Activated CD8-positive, alpha-beta memory T cell treated with anti-CD3 and anti-CD28 coated beads for 36 hours (primary cell): ENCODE measurements at regions not wholly inside any gene's neighbourhood (a gene's known extent, or its start where the extent isn't known, plus 50 kb on each side); places are given as distances from the start of the nearest gene placed in this dataset.
"Not testable (repeated sequence)": the region's sequence is repeated elsewhere in the genome, so short reads cannot be mapped to it uniquely, and the experiment has no call there.

ENCODE experiments used
- CTCF ChIA-PET: fragments of 350-600 bp; sonication (Branson Sonifier 250); formaldehyde crosslinking; loops from one replicate; lab custom pipeline; 2021; ENCODE audit warnings: antibody characterized with exemption; lab: Charles Lee
- POLR2A ChIA-PET: fragments of 350-600 bp; sonication (Branson Sonifier 250); formaldehyde crosslinking; loops from one replicate; lab custom pipeline; 2021; ENCODE audit warnings: antibody characterized with exemption; lab: Charles Lee

DNA sequence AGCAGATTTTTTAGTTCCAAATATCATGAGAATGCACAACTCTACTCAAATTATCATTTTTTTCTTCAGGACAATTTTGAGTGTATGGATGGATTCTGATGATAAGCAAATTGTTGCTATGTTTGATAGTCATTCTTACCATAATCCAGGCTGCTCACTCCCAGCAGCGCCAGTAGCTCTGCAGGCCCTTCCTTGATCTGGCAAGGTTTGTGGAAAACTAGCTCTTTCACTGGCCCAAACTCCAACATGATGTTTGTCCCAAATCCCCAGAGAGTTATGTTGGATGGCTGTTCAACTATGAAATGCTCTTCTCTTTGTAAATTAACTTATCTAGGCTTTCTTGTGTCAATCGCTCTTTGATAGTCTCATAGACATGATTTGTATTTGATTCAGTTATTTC is 933.7 kb downstream of the DNAJB9 start:
- ChIA-PET CTCF (no interaction called here), POLR2A (no interaction called here)

DNA sequence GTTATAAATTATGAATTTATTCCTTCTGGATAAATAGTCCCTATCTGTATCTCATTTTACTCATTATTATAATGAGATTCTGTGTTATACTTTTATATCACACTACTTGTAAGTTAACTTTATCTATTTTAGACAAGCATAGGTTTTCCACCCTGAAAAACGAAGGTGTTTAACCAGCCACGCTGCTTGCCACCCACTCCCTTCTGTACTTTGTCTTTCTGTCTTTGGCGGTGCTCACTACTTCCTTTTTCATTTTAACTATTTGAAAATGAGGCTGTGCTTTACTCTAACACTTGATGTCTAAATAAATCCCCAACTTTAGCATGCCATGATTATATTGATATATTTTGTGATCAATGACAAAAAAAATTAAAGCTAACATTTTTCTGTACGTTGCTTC is 952.9 kb downstream of the DNAJB9 start:
- ChIA-PET POLR2A (no interaction called here), CTCF (no interaction called here)

DNA sequence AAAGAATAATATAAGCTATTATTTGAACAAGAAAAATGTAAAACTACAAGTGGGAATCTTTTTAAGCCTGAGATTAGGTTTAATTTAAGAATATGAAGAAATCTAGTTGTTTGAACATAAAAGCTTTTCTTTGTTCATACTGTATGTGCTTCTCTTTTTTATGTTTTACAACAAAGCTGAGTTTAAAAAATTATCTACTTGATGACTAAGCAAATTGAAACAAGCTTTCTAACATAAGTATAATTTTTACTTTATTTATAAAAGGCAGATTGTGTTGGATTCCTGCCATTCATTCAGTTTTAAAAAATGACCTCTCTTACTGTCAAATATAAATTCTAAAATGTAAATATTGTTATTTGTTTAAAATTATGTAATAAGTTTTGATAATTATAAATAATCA is 958.2 kb downstream of the DNAJB9 start:
- ChIA-PET CTCF (no interaction called here), POLR2A (no interaction called here)

DNA sequence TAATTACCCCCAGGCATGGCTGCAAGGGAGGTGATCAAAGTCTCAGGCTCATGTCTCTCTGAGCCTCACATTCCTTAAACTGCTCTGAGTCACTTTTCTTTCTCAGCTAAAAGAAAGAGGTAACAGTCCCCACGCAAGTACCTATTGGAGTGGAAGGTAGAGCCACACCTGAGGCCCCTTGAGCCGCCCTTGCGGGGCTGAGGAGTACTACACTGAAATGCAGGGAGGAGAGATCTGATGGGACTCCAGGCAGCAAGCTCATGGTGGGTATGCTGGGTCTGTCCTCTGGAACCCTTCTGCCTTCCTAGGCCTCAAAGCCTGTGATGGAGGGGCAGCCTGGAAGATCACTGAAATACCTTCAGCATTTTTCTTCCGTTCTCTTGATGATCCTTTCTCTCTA is 960.0 kb downstream of the DNAJB9 start:
- ChIA-PET CTCF (no interaction called here), POLR2A (no interaction called here)

DNA sequence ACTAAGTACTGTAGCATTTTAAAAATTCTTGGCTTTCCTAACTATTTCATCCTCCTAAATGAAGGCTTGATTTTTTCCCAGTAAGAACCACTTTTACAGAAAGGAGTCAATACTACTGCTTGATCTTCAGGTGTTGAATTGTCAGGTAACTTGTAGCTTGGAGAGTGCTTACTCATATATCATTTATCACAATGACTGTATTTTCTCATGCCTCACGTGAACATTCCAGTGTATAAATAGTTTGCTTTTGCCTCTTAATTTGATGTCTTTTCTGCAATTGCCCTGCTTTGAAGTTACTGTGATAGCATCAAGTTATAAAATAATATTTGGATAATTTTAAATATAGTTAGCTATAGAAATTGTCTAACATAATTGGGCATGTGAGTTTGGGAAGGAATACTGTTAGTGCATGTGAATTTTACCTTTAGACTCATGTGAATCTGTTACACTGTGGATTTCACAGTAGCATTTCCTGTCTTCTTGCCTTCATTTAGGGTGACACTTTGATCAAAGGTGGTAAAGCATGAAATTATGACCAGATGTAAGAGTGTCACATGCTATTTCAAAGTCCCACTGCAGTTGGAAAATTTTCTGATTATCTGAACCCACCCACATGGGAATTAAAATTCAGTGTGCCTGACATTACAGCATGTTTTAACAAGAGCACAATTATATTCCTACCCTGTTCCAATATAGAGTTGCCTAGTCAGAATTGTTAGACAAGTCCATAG is 962.8 kb downstream of the DNAJB9 start:
- POLR2A ChIA-PET: no interaction called here
- CTCF ChIA-PET: no interaction called here

DNA sequence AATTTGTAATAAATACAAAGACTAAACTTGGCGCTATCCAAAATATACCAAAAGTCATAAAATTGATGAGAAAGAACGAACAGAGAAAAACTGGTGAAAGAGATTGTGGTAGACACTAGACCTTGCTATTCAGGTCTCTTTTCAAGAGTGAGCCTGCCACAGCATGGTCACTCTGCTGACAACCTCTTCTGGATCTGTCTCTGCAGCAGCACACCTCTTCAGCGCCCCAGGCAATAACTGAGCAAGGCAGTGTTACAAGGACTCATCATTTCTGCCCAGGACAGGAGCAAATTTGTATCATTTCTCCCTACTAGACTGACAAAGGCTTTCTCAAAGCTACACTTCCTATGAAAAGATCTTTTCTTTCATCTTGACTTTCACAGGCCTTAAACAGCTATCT is 976.0 kb downstream of the DNAJB9 start:
- CTCF ChIA-PET: no interaction called here
- POLR2A ChIA-PET: no interaction called here

DNA sequence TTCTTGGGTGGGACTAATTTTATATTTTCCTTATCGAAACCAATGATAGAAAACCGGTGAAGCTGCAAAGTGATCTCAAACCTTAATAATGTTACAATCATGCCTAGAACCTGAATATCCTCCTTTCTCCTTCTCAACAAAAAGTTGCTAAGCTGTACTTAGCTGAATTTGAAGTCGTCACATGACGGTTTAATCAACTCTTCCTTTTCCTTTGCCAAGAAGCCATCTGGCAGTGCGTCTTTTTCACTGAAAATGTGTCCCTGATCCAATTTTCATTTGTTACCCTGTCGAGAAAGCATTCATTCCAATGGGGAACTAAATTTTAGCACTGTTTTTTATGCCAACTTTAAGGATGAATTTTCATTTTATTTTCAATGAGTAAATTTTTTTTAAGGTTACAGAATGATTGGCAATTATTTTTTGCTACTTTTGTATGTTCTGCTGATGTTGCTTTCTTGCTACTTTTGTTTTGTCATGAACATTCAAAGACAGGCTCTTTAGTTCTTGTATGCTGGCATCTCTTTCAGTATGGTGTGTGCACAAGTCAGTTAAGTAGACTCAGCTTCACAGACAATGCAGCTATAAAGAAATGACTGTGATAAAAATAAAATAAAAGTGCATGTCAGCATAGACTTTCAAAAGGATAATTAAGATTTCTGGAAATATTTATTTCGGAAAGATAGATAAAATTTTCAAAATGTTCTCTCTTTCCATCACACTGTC is 980.0 kb downstream of the DNAJB9 start:
- POLR2A ChIA-PET: no interaction called here

DNA sequence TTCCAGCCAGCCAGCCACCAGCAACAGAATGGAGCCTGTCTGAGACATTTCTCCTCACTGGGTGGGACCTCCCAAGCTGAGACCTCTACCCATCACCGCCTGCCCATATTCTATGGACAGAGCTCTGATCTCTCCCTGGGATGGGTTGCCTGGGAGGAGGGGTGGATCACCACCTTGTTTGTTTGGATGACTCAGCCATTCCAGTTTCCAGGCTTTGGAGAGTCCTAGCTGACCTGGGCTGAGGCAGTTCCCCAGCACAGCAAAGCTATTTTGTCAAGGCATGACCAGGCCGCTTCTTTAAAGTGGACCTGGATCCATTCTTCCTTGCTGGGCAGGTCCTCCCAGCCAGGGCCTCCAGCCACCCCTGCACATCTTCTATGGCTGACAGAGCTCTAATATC is 982.3 kb downstream of the DNAJB9 start:
- ChIA-PET CTCF (no interaction called here), POLR2A (no interaction called here)

More for the DNA sequence above, 980.0 kb downstream of the DNAJB9 start:
- CTCF ChIA-PET: no interaction called here

DNA sequence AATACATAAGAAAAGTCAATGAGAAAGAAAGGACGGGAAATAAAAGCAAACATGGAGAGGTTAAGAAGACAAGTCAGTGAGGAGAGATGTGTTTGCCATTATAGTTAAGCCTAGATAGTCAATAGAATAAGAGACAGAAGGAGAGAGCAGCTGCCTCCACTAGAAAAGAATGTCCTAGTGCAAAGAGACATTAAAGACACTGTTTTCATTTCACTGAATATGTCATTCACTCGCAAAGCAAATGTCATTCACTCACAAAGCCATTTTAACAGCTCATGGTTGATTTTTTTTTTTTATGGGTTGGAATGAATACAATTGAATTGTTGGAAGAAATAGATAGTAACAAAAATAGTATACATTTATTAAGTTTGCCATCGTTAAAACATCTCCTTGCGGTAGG is 1007.6 kb downstream of the DNAJB9 start:
- ChIA-PET CTCF (no interaction called here), POLR2A (no interaction called here)

DNA sequence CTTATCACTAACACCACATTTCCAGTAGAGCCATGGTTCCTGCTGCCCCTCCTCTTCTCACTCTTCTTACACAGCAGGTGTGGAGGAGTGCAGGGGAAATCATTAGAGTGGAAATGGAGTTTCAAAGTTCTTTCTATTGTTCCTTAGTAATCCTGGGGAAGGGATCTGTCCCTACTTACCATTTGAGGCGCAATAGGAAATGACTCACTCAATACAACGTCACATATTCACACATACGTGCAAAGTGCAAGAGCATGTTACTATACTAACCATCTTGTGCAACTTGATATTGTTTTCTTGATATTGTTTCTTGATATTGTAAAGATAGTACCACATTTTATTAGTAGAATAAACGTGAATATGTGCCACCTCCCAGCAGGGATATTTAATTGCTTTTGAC is 1010.2 kb downstream of the DNAJB9 start:
- ChIA-PET CTCF (no interaction called here), POLR2A (no interaction called here)

DNA sequence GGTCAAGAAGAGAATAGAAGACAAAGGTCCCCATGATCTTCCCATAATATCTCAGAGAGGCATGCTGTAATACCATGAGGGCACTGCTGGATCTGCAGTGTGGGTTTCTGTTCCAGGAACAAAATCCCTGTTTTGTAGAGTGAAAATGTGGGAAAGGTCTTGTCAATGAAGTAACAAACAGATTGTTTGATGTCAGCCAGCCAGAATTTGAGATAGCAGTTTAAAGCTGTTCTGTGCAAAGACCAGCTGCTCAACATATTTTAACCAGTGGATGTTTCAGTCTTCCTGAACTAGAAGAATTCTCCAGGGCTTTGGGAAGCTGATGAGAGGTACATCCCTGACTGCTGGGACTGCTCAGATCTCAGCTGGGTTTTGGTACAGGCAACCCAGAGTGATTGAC is 1012.5 kb downstream of the DNAJB9 start:
- CTCF ChIA-PET: no interaction called here

DNA sequence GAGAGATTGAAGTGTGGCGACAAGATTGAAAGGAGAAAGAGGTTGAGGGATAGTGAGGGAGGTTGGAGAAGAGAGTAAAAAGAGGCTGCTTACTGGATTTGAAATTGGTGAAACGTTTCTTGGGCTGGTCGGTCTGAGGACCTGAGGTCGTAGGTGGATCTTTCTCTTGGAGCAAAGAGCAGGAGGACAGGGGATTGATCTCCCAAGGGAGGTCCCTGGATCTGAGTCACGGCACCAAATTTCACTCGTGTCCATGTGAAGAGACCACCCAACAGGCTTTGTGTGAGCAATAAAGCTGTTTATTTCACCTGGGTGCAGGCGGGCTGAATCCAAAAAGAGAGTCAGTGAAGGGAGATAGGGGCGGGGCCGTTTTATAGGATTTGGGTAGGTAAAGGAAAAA is 1027.3 kb downstream of the DNAJB9 start:
- POLR2A ChIA-PET, CTCF ChIA-PET: not testable (repeated sequence)

More for the DNA sequence above, 1012.5 kb downstream of the DNAJB9 start:
- POLR2A ChIA-PET: no interaction called here

DNA sequence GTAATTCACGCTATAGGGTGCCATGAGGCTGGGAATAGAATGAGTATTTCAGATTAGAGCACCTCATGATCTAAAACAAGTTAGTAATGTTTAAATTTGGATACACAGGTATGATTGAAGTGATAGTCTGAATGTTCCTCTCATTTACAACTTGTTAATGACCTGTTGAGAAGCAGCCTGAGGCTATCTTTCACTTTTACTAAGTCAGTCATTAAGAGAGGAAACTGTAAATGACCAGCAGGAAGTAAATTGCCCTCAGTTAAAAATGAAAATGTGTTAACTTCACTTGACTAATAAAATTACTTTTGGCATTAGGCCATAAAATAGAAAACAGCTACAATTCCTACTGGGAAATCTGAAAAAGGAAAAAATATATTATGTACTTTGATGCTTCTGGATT is 1042.0 kb downstream of the DNAJB9 start:
- POLR2A ChIA-PET: no interaction called here

DNA sequence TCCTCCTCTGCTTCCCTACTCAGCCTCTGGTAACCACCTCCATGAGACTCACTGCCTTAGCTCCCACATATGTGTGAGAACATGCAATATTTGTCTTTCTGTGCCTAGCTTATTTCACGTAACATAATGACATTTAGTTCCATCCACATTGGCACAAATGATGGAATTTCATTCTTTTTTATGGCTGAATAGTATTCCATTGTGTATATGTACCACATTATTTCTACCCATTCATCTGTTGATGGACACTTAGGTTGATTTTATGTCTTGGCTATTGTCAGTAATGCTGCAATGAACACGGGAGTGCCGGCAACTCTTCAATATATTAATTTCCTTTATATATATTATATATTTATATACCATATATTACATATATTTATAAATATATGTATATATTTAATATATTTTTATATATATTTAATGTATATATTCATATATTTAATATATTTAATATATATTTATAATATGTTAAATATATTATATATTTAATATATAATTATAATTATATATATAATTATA is 1046.9 kb downstream of the DNAJB9 start:
- CTCF ChIA-PET: no interaction called here

More for the DNA sequence above, 1042.0 kb downstream of the DNAJB9 start:
- CTCF ChIA-PET: no interaction called here

DNA sequence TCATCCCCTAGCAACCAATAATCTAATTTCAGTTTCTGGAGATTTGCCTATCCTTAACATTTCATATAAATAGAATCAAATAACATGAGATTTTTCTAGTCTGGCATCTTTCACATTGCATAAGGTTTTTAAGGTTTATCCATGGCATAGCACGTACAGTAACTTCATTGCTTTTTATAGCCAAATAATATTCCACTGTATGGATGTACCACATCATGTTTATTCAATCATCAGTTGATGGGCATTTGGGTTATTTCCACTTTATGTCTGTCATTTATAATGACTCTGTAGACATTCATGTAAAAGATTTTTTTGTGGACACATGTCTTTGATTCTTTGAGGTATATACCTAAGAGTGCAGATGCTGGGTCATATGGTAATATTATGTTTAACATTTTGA is 1052.6 kb downstream of the DNAJB9 start:
- ChIA-PET CTCF (no interaction called here), POLR2A (no interaction called here)

More for the DNA sequence above, 1046.9 kb downstream of the DNAJB9 start:
- POLR2A ChIA-PET: no interaction called here

DNA sequence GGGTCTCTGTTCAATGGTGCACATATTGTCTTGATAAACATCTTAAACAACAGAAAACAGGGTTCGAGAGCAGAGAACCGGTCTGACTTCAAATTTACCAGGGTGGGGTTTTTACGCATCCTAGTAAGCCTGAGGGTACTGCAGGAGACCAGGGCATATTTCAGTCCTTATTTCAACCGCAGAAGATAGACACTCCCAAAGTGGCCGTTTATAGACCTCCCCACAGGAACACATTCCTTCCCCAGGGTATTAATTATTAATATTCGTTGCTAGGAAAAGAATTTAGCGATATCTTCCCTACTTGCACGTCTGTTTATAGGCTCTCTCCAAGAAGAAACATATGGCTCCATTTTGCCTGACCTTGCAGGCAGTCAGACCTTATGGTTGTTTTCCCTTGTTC is 1063.2 kb downstream of the DNAJB9 start:
- CTCF ChIA-PET, POLR2A ChIA-PET: not testable (repeated sequence)

DNA sequence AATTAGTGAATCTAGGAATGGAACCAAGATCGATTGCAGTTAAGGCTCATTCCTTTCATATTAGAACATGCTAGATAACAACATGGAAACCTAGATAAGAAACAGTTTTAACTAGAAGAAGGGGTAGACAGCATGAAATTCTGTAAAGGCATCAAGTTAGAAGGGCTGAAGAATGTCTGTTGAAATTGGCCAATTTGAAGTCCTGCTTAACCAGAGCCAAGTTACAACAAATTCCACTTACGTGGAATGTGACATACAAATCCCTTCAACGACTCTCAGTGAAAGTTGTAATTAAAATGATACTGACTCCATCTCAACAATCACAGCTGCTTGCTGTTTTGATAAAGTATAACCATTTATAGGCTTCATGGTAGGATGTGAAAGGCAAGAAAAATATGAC is 1065.7 kb downstream of the DNAJB9 start:
- ChIA-PET CTCF (no interaction called here), POLR2A (no interaction called here)

DNA sequence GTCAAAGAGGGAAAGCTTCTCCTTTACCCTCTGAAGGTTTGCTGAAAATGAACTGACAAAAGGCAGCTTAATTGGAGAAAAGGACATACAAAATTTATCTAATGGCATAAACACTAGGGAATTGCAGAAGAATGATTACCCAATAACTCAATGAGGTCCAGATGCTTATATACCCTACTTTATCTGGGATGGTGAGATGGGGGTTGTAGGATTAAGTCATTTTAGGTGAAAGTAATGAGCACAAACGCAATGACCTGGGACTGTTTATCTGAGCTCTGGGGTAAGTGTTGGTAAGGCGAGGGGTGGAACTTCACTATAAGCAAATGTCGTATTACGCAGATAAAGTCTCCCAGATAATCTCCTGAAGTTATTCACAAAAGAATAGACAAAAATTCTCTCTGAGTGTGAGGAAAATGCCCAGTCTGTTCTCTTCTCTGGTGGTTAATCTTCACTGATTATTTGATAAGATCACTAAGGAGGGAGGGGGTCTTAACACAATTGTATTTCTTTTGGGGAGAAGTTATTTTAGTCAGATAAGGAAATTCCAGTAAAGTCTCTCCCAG is 1067.8 kb downstream of the DNAJB9 start:
- POLR2A ChIA-PET: no interaction called here

DNA sequence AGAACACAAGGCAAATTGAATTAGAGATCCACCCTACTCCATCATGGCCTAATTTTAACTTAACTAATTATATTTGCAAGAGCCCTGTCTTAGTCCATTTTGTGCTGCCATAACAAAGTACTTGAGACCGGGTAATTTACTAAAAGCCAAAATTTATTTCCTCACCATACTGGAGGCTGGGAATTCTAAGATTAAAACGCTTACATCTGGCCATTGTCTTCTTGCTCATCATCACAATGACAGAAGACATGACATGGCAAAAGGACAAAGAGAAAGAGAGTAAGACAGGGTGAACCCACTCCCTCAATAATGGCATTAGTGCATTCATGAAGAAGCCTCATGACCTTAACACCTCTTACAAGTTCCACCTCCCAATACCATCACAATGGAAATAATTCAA is 1068.6 kb downstream of the DNAJB9 start:
- ChIA-PET POLR2A (no interaction called here), CTCF (no interaction called here)

More for the DNA sequence above, 1067.8 kb downstream of the DNAJB9 start:
- CTCF ChIA-PET: no interaction called here

DNA sequence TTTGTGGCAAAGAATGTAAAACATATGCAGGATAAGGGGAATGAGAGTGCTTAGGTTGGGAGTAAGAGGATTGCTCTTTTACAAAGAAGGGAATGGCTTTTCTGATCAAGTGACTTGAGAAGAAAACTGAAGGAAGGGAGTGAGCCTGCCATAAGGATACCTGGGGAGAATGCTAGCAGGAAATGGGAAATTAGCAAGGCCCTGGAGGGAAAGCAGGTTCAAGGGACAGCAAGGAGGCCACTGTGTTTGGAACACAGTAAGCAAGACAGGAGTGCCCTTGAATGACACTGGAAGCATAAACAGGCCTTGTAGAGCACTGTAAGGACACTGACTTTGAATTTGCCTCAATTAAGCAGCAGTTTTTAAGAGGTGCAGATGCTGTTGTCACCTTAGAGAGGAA is 1069.9 kb downstream of the DNAJB9 start:
- ChIA-PET POLR2A (no interaction called here), CTCF (no interaction called here)

DNA sequence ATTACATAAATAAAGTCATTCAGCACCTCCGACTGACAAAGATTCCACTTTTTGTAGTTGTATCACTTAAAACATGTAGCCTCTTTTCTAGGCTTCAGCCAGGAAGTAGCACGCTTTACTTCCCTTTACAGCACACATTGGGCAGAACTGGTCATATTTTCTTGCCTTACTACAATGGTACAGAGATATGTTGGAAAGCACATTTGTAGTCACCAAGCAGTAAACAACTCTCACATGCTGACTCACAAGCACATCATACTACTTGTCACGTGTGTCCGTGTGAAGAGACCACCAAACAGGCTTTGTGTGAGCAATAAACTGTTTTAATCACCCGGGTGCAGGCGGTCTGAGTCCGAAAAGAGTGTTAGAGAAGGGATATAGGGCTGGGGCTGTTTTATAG is 1071.8 kb downstream of the DNAJB9 start:
- ChIA-PET POLR2A (no interaction called here), CTCF (no interaction called here)
